Mesothelial cell of epicardium (in vitro differentiated cells): ENCODE measurements at regions not wholly inside any gene's neighbourhood (a gene's known extent, or its start where the extent isn't known, plus 50 kb on each side); places are given as distances from the start of the nearest gene placed in this dataset.
A peak's percentile ranks its signal among the peaks of the same experiment; 100 is the strongest.

Experiments used
- DNase-seq, 2 experiments: peaks; one replicate each; pipeline ENCODE4 v3.0.0; 2021; ENCODE audit warnings: low spot score in 2 of 2; ENCODE audit not compliant: unreplicated experiment in 2 of 2
- H3K27ac Mint-ChIP-seq: 2 replicates; pipeline ENCODE4 v1.8.0; 2021; ENCODE audit warnings: mixed read lengths
- H3K27me3 Mint-ChIP-seq: 2 replicates; pipeline ENCODE4 v1.8.0; 2021; ENCODE audit warnings: low read depth, mixed read lengths
- H3K36me3 Mint-ChIP-seq: 2 replicates; pipeline ENCODE4 v1.8.0; 2021; ENCODE audit warnings: mixed read lengths
- H3K4me1 Mint-ChIP-seq: 2 replicates; pipeline ENCODE4 v1.8.0; 2021; ENCODE audit warnings: mixed read lengths
- H3K4me3 Mint-ChIP-seq: 2 replicates; pipeline ENCODE4 v1.8.0; 2021; ENCODE audit warnings: mild to moderate bottlenecking, moderate library complexity, mixed read lengths
- H3K9me3 Mint-ChIP-seq: 2 replicates; pipeline ENCODE4 v1.8.0; 2021; ENCODE audit warnings: mixed read lengths
- CTCF ChIP-seq: fragments of 200-600 bp; sonication (generic); IDR thresholded peaks from one replicate; pipeline ENCODE4 v1.5.0; 2021; ENCODE audit warnings: antibody characterized with exemption; ENCODE audit not compliant: unreplicated experiment

GRCh38 chr22:46039535-46039934, 62.6 kb upstream of the WNT7B start:
- DNase-seq = no peak
- Mint-ChIP-seq H3K36me3 (no peaks in the 10 kb centered on the region), H3K4me3 (no peak overlapping the region), H3K9me3 (no peaks in the 10 kb centered on the region), H3K27ac (no peak overlapping the region), H3K27me3 (no peaks in the 10 kb centered on the region), H3K4me1 (peaks cover 26% of the 10 kb centered on the region)
- no peak for TF ChIP-seq CTCF

GRCh38 chr22:46040471-46041465, 63.8 kb upstream of the WNT7B start:
- TF ChIP-seq CTCF = no peak
- Mint-ChIP-seq H3K27me3 (no peaks in the 10 kb centered on the region), H3K36me3 (no peaks in the 10 kb centered on the region), H3K4me1 (peaks cover 26% of the 10 kb centered on the region), H3K9me3 (no peaks in the 10 kb centered on the region), H3K27ac (no peak overlapping the region), H3K4me3 (no peak overlapping the region)
- DNase-seq = no peak

- Mint-ChIP-seq H3K4me3 (no peak overlapping the region), H3K9me3 (no peaks in the 10 kb centered on the region), H3K36me3 (no peaks in the 10 kb centered on the region), H3K27me3 (no peaks in the 10 kb centered on the region), H3K4me1 (peaks cover 29% of the 10 kb centered on the region), H3K27ac (no peak overlapping the region)
- no peak for DNase-seq
- TF ChIP-seq CTCF = no peak
Observed at GRCh38 chr22:46041642-46042041, 64.7 kb upstream of the WNT7B start.

- Mint-ChIP-seq H3K27me3 (no peaks in the 10 kb centered on the region), H3K4me3 (peak overlapping the region; percentile 34), H3K4me1 (peaks cover 25% of the 10 kb centered on the region), H3K9me3 (no peaks in the 10 kb centered on the region), H3K36me3 (no peaks in the 10 kb centered on the region), H3K27ac (no peak overlapping the region)
- TF ChIP-seq CTCF = no peak
- no peak for DNase-seq
Observed at GRCh38 chr22:46042786-46043185, 65.8 kb upstream of the WNT7B start.

DNA sequence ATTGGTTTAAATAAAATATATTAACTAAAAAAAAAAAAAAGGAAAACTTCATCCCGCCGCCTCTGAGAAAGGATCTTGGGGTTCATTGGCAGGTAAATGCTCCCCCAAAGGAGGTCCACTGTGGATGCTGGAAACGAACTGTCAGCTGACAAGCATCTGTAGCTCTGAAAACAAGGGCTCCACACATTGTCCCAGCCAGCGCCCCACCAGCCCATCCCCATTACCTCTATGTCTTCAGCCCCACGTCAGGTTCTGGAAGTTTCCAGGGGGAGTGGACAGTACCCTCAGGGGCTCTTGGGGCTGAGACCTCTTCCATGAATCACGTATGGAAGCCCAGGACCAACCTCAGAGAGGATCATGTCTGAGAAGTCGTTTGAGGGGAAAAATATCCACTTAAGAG, 66.4 kb upstream of the WNT7B start:
- Mint-ChIP-seq H3K9me3 (no peaks in the 10 kb centered on the region), H3K27ac (peak overlapping the region; percentile 89), H3K4me3 (peak overlapping the region; percentile 76), H3K4me1 (peaks cover 25% of the 10 kb centered on the region), H3K27me3 (no peaks in the 10 kb centered on the region), H3K36me3 (no peaks in the 10 kb centered on the region)
- DNase-seq = no peak
- no peak for TF ChIP-seq CTCF
